ENCODE measurements at regions not wholly inside any gene's neighbourhood (a gene's known extent, or its start where the extent isn't known, plus 50 kb on each side); places are given as distances from the start of the nearest gene placed in this dataset.
A peak's percentile ranks its signal among the peaks of the same experiment; 100 is the strongest.

GRCh38 chr21:24955275-24955961 lies 651.9 kb downstream of the MRPL39 start:
- no peak for TF ChIP-seq POLR2A (IDR thresholded peaks at IDR 0.05; ENCODE audit: low read depth, low read length)
- no peak for TF ChIP-seq TAF1 (IDR thresholded peaks at IDR 0.05; ENCODE audit: low read depth, low read length)
- TF ChIP-seq POLR2AphosphoS5 (IDR thresholded peaks at IDR 0.05; ENCODE audit: low read depth, low read length): no peak
- TF ChIP-seq SPI1 (IDR thresholded peaks at IDR 0.05; ENCODE audit: low read depth, low read length): no peak
- TF ChIP-seq POU2F2 (IDR thresholded peaks at IDR 0.05; ENCODE audit: low read depth, low read length): peak; percentile 7; the same call in 1 of the 2 replicates
- no peak for TF ChIP-seq PAX5 (IDR thresholded peaks at IDR 0.05; ENCODE audit: insufficient read depth, low read length, severe bottlenecking)
